ENCODE measurements at regions not wholly inside any gene's neighbourhood (a gene's known extent, or its start where the extent isn't known, plus 50 kb on each side); places are given as distances from the start of the nearest gene placed in this dataset.

GRCh38 chr10:91571671-91572070 lies 61.2 kb downstream of the PPP1R3C start:
- no peak overlapping the region for H3K27ac ChIP-seq (ENCODE audit: low read depth in 1 of 2, low read length in 1 of 2)
- no peaks in the 10 kb centered on the region for H3K9me3 ChIP-seq (ENCODE audit: control insufficient read depth in 4 of 4, insufficient read depth in 3 of 4, low read length in 3 of 4)
- TF ChIP-seq CTCF (IDR thresholded peaks at IDR 0.05; ENCODE audit: control extremely low read depth, extremely low read depth), result no peak
- H3K27me3 ChIP-seq (ENCODE audit: control insufficient read depth in 3 of 3, insufficient read depth in 3 of 3, low read length in 2 of 3), result no peaks in the 10 kb centered on the region
- no peak overlapping the region for H3K4me3 ChIP-seq
- no peak overlapping the region for H3K9ac ChIP-seq (ENCODE audit: insufficient read depth in 1 of 2, low read length in 2 of 2)
- DNase-seq, result no peak
- no peaks in the 10 kb centered on the region for H3K36me3 ChIP-seq (ENCODE audit: control insufficient read depth in 4 of 4, insufficient read depth in 4 of 4, low read length in 4 of 4)
- ATAC-seq (ENCODE audit: insufficient read depth, low FRiP score), result no peak
- WGBS, 2 donors, result 40 to 53% methylated on average over 2 of the region's 2 CpGs
- peaks cover 0 to 13% (median 9%) of the 10 kb centered on the region in 5 donors for H3K4me1 ChIP-seq (ENCODE audit: control insufficient read depth in 5 of 5, insufficient read depth in 5 of 5, low read length in 5 of 5)

GRCh38 chr10:91570220-91570619 lies 62.7 kb downstream of the PPP1R3C start:
- Histone ChIP-seq H3K27ac (ENCODE audit: low read depth in 1 of 2, low read length in 1 of 2) (no peak overlapping the region), H3K9ac (ENCODE audit: insufficient read depth in 1 of 2, low read length in 2 of 2) (no peak overlapping the region), H3K9me3 (ENCODE audit: control insufficient read depth in 4 of 4, insufficient read depth in 3 of 4, low read length in 3 of 4) (no peaks in the 10 kb centered on the region), H3K36me3 (ENCODE audit: control insufficient read depth in 4 of 4, insufficient read depth in 4 of 4, low read length in 4 of 4) (no peaks in the 10 kb centered on the region), H3K27me3 (ENCODE audit: control insufficient read depth in 3 of 3, insufficient read depth in 3 of 3, low read length in 2 of 3) (no peaks in the 10 kb centered on the region), H3K4me1 (ENCODE audit: control insufficient read depth in 5 of 5, insufficient read depth in 5 of 5, low read length in 5 of 5) (peaks cover 0 to 8% (median 5%) of the 10 kb centered on the region in 5 donors), H3K4me3 (no peak overlapping the region)
- no peak for DNase-seq
- ATAC-seq (ENCODE audit: insufficient read depth, low FRiP score), result no peak
- WGBS, 2 donors, result 87 to 91% methylated on average over 3 of the region's 3 CpGs
- TF ChIP-seq CTCF (IDR thresholded peaks at IDR 0.05; ENCODE audit: control extremely low read depth, extremely low read depth), result no peak

GRCh38 chr10:91569522-91569921 lies 63.3 kb downstream of the PPP1R3C start:
- H3K36me3 ChIP-seq (ENCODE audit: control insufficient read depth in 4 of 4, insufficient read depth in 4 of 4, low read length in 4 of 4), result no peaks in the 10 kb centered on the region
- no peak overlapping the region for H3K27ac ChIP-seq (ENCODE audit: low read depth in 1 of 2, low read length in 1 of 2)
- TF ChIP-seq CTCF (IDR thresholded peaks at IDR 0.05; ENCODE audit: control extremely low read depth, extremely low read depth), result no peak
- no peak overlapping the region for H3K9ac ChIP-seq (ENCODE audit: insufficient read depth in 1 of 2, low read length in 2 of 2)
- DNase-seq (no peak), ATAC-seq (ENCODE audit: insufficient read depth, low FRiP score) (no peak)
- H3K4me3 ChIP-seq, result no peak overlapping the region
- H3K9me3 ChIP-seq (ENCODE audit: control insufficient read depth in 4 of 4, insufficient read depth in 3 of 4, low read length in 3 of 4), result no peaks in the 10 kb centered on the region
- no peaks in the 10 kb centered on the region for H3K27me3 ChIP-seq (ENCODE audit: control insufficient read depth in 3 of 3, insufficient read depth in 3 of 3, low read length in 2 of 3)
- H3K4me1 ChIP-seq (ENCODE audit: control insufficient read depth in 5 of 5, insufficient read depth in 5 of 5, low read length in 5 of 5), result peaks cover 0 to 2% (median 0%) of the 10 kb centered on the region in 5 donors

GRCh38 chr10:91567815-91568214 lies 65.1 kb downstream of the PPP1R3C start:
- ATAC-seq (ENCODE audit: insufficient read depth, low FRiP score) (no peak), DNase-seq (no peak)
- Histone ChIP-seq H3K27ac (ENCODE audit: low read depth in 1 of 2, low read length in 1 of 2) (no peak overlapping the region), H3K4me3 (no peak overlapping the region), H3K36me3 (ENCODE audit: control insufficient read depth in 4 of 4, insufficient read depth in 4 of 4, low read length in 4 of 4) (no peaks in the 10 kb centered on the region), H3K9me3 (ENCODE audit: control insufficient read depth in 4 of 4, insufficient read depth in 3 of 4, low read length in 3 of 4) (no peaks in the 10 kb centered on the region), H3K4me1 (ENCODE audit: control insufficient read depth in 5 of 5, insufficient read depth in 5 of 5, low read length in 5 of 5) (peaks cover 0 to 3% (median 0%) of the 10 kb centered on the region in 5 donors), H3K27me3 (ENCODE audit: control insufficient read depth in 3 of 3, insufficient read depth in 3 of 3, low read length in 2 of 3) (no peaks in the 10 kb centered on the region), H3K9ac (ENCODE audit: insufficient read depth in 1 of 2, low read length in 2 of 2) (no peak overlapping the region)
- TF ChIP-seq CTCF (IDR thresholded peaks at IDR 0.05; ENCODE audit: control extremely low read depth, extremely low read depth), result no peak
- 87 to 89% methylated on average over 3 of the region's 3 CpGs for WGBS, 2 donors
